ENCODE measurements at regions not wholly inside any gene's neighbourhood (a gene's known extent, or its start where the extent isn't known, plus 50 kb on each side); places are given as distances from the start of the nearest gene placed in this dataset.
"Not testable (repeated sequence)": the region's sequence is repeated elsewhere in the genome, so short reads cannot be mapped to it uniquely, and the experiment has no call there.

- Histone ChIP-seq H3K4me1 (ENCODE audit: insufficient read depth, low read length) (no peaks in the 10 kb centered on the region), H3K36me3 (ENCODE audit: insufficient read depth, low read length) (no peaks in the 10 kb centered on the region), H3K4me2 (ENCODE audit: insufficient read depth, low read length) (no peak overlapping the region), H3K4me3 (ENCODE audit: insufficient read depth, low read length) (no peak overlapping the region), H3K9me3 (ENCODE audit: low read depth, low read length) (peaks cover 2% of the 10 kb centered on the region), H3K27me3 (ENCODE audit: insufficient read depth, low read length) (no peaks in the 10 kb centered on the region), H2AFZ (ENCODE audit: low read length) (no peak overlapping the region), H3K27ac (ENCODE audit: low read depth, low read length) (no peak overlapping the region), H3K79me2 (ENCODE audit: insufficient read depth, low read length) (no peaks in the 10 kb centered on the region), H4K20me1 (ENCODE audit: insufficient read depth, low read length) (no peaks in the 10 kb centered on the region)
- TF ChIP-seq CTCF (IDR thresholded peaks at IDR 0.05; ENCODE audit: extremely low read depth, low read depth, low read length) = no peak
- peak; percentile 53 for DNase-seq (ENCODE audit: insufficient read length, low spot score, missing footprints)
Observed at GRCh38 chr11:134657631-134658030, 245.6 kb upstream of the B3GAT1 start.

GRCh38 chr11:134656861-134657540 is 245.0 kb upstream of the B3GAT1 start:
- H3K79me2 ChIP-seq (ENCODE audit: insufficient read depth, low read length) = no peaks in the 10 kb centered on the region
- peak; percentile 64 for DNase-seq (ENCODE audit: insufficient read length, low spot score, missing footprints)
- no peak overlapping the region for H3K4me3 ChIP-seq (ENCODE audit: insufficient read depth, low read length)
- no peaks in the 10 kb centered on the region for H3K27me3 ChIP-seq (ENCODE audit: insufficient read depth, low read length)
- no peaks in the 10 kb centered on the region for H4K20me1 ChIP-seq (ENCODE audit: insufficient read depth, low read length)
- H3K4me2 ChIP-seq (ENCODE audit: insufficient read depth, low read length) = no peak overlapping the region
- no peak overlapping the region for H2AFZ ChIP-seq (ENCODE audit: low read length)
- H3K4me1 ChIP-seq (ENCODE audit: insufficient read depth, low read length) = no peaks in the 10 kb centered on the region
- H3K9me3 ChIP-seq (ENCODE audit: low read depth, low read length) = peaks cover 2% of the 10 kb centered on the region
- no peaks in the 10 kb centered on the region for H3K36me3 ChIP-seq (ENCODE audit: insufficient read depth, low read length)
- no peak for TF ChIP-seq CTCF (IDR thresholded peaks at IDR 0.05; ENCODE audit: extremely low read depth, low read depth, low read length)
- no peak overlapping the region for H3K27ac ChIP-seq (ENCODE audit: low read depth, low read length)

DNA sequence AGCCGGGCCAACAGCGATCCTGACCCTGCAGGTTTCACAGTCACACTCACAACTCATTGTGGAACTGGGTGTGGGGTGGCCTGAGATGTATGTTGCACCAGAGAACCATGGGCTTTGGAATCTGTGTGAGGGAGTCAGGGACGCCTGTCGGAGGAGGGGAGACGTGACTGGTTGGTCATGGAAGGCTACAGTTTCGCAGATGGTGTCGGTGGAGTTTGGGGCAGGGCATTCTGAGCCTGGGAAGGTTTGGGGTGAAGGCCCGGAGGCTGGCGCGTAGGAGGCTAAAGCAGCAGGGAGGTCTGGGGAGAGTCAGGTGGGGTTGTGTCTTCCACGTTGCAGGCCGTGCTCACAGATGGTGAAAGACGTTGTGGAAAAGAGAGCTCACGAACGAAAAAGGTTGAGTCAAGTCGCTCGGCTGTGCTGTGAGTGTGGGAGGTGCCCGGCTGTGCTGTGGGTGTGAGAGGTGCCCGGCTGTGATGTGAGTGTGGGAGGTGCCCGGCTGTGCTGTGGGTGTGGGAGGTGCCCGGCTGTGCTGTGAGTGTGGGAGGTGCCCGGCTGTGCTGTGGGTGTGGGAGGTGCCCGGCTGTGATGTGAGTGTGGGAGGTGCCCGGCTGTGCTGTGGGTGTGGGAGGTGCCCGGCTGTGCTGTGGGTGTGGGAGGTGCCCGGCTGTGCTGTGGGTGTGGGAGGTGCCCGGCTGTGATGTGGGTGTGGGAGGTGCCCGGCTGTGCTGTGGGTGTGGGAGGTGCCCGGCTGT is 244.2 kb upstream of the B3GAT1 start:
- not testable (repeated sequence) for H4K20me1 ChIP-seq (ENCODE audit: insufficient read depth, low read length); H3K4me3 ChIP-seq (ENCODE audit: insufficient read depth, low read length); H3K27ac ChIP-seq (ENCODE audit: low read depth, low read length); H3K36me3 ChIP-seq (ENCODE audit: insufficient read depth, low read length); H3K4me1 ChIP-seq (ENCODE audit: insufficient read depth, low read length); H3K9me3 ChIP-seq (ENCODE audit: low read depth, low read length); H3K4me2 ChIP-seq (ENCODE audit: insufficient read depth, low read length); H3K79me2 ChIP-seq (ENCODE audit: insufficient read depth, low read length); H3K27me3 ChIP-seq (ENCODE audit: insufficient read depth, low read length); H2AFZ ChIP-seq (ENCODE audit: low read length); DNase-seq (ENCODE audit: insufficient read length, low spot score, missing footprints)

GRCh38 chr11:134655189-134655989 is 243.3 kb upstream of the B3GAT1 start:
- H3K27ac ChIP-seq (ENCODE audit: low read depth, low read length) = no peak overlapping the region
- no peaks in the 10 kb centered on the region for H3K27me3 ChIP-seq (ENCODE audit: insufficient read depth, low read length)
- H3K9me3 ChIP-seq (ENCODE audit: low read depth, low read length) = peaks cover 2% of the 10 kb centered on the region
- peak; percentile 87 for DNase-seq (ENCODE audit: insufficient read length, low spot score, missing footprints)
- H3K4me2 ChIP-seq (ENCODE audit: insufficient read depth, low read length) = no peak overlapping the region
- H2AFZ ChIP-seq (ENCODE audit: low read length) = no peak overlapping the region
- H3K4me3 ChIP-seq (ENCODE audit: insufficient read depth, low read length) = no peak overlapping the region
- H3K36me3 ChIP-seq (ENCODE audit: insufficient read depth, low read length) = no peaks in the 10 kb centered on the region
- no peaks in the 10 kb centered on the region for H4K20me1 ChIP-seq (ENCODE audit: insufficient read depth, low read length)
- no peak for TF ChIP-seq CTCF (IDR thresholded peaks at IDR 0.05; ENCODE audit: extremely low read depth, low read depth, low read length)
- no peaks in the 10 kb centered on the region for H3K4me1 ChIP-seq (ENCODE audit: insufficient read depth, low read length)
- H3K79me2 ChIP-seq (ENCODE audit: insufficient read depth, low read length) = no peaks in the 10 kb centered on the region

Measured in osteoblast (primary cell).